Mesothelial cell of epicardium (in vitro differentiated cells): ENCODE measurements at regions not wholly inside any gene's neighbourhood (a gene's known extent, or its start where the extent isn't known, plus 50 kb on each side); places are given as distances from the start of the nearest gene placed in this dataset.

ENCODE experiments used
- DNase-seq, 2 experiments: peaks; one replicate each; pipeline ENCODE4 v3.0.0; 2021; ENCODE audit warnings: low spot score in 2 of 2; ENCODE audit not compliant: unreplicated experiment in 2 of 2
- H3K27ac Mint-ChIP-seq: 2 replicates; pipeline ENCODE4 v1.8.0; 2021; ENCODE audit warnings: mixed read lengths
- H3K27me3 Mint-ChIP-seq: 2 replicates; pipeline ENCODE4 v1.8.0; 2021; ENCODE audit warnings: low read depth, mixed read lengths
- H3K36me3 Mint-ChIP-seq: 2 replicates; pipeline ENCODE4 v1.8.0; 2021; ENCODE audit warnings: mixed read lengths
- H3K4me1 Mint-ChIP-seq: 2 replicates; pipeline ENCODE4 v1.8.0; 2021; ENCODE audit warnings: mixed read lengths
- H3K4me3 Mint-ChIP-seq: 2 replicates; pipeline ENCODE4 v1.8.0; 2021; ENCODE audit warnings: mild to moderate bottlenecking, moderate library complexity, mixed read lengths
- H3K9me3 Mint-ChIP-seq: 2 replicates; pipeline ENCODE4 v1.8.0; 2021; ENCODE audit warnings: mixed read lengths
- TF ChIP-seq, protein P1 (sequence below): fragments of 200-600 bp; sonication (generic); IDR thresholded peaks from one replicate; pipeline ENCODE4 v1.5.0; 2021; ENCODE audit warnings: antibody characterized with exemption; ENCODE audit not compliant: unreplicated experiment

DNA sequence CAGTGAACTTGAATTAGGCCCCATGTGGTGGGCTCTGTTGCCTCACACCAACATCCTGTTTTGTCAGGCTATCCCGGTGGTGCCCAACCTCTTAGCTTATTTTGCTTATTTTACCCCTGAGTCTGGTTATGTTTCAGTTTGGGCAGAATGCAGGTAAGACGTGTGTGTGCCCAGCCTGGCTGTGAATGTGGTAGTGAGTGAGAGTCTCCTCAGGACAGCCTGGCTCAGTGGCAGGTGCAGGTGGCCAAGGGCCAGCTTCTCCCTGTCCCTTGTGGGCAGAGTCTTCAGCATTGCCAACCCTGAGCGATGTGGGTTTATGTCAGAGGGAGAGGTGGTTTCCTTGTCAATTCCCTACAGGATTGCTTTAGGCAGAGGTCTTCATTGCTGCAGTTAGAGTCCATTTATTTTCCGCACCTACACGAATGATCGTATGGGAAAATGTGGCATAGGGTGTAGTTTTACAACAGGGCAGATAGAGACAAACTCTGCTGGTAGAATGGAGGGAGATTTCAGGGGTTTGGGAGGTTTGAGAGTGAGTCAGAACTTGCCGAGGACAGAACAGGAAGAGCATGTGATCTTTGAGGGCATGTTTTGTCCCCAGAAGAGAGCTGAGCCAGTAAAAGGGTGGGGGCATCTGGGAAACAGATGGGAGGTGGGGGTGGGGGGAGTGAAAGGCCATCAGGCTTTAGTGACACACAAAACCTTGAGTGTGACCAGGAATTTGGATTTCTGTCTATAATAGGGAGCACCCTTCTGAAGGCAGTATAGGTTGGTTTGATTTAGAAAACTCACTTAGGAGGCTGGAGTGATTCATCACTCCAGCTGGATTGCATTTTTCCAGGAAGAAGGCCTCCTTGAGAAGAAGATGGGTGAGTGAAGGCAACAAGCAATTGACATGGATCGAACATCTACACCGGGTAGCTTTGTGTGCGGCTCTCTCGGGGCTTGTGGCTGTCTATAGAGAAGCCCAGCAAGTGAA, 156.2 kb upstream of the CELF4 start:
- Mint-ChIP-seq H3K4me3 (no peak overlapping the region), H3K27me3 (peaks cover 23% of the 10 kb centered on the region), H3K27ac (no peak overlapping the region), H3K4me1 (no peaks in the 10 kb centered on the region), H3K36me3 (no peaks in the 10 kb centered on the region), H3K9me3 (no peaks in the 10 kb centered on the region)
- TF ChIP-seq, protein P1, sequence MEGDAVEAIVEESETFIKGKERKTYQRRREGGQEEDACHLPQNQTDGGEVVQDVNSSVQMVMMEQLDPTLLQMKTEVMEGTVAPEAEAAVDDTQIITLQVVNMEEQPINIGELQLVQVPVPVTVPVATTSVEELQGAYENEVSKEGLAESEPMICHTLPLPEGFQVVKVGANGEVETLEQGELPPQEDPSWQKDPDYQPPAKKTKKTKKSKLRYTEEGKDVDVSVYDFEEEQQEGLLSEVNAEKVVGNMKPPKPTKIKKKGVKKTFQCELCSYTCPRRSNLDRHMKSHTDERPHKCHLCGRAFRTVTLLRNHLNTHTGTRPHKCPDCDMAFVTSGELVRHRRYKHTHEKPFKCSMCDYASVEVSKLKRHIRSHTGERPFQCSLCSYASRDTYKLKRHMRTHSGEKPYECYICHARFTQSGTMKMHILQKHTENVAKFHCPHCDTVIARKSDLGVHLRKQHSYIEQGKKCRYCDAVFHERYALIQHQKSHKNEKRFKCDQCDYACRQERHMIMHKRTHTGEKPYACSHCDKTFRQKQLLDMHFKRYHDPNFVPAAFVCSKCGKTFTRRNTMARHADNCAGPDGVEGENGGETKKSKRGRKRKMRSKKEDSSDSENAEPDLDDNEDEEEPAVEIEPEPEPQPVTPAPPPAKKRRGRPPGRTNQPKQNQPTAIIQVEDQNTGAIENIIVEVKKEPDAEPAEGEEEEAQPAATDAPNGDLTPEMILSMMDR, result no peak
- no peak for DNase-seq

DNA sequence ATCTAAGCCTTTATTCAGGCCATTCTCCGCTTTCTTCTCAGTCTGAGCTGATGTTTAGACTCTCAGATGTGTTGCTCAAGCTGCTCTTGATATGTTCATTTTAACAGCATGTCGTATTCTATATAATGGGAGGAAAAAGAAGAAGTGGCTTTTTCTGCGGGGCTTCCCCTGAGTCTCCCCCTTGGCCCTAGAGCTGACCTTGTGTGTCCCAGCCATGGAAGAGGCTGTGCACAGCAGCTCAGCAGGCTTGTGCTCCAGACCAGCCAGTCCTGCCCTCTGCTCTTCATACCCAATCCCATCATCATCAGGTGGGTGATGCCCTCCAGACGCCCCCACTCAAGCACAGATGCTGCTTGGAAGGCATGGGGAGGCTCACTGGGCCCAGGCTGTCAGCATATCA, 155.1 kb upstream of the CELF4 start:
- H3K27me3 Mint-ChIP-seq, result peaks cover 23% of the 10 kb centered on the region
- no peak overlapping the region for H3K27ac Mint-ChIP-seq
- H3K4me1 Mint-ChIP-seq, result no peaks in the 10 kb centered on the region
- no peak for DNase-seq
- TF ChIP-seq, protein P1, result no peak
- H3K36me3 Mint-ChIP-seq, result no peaks in the 10 kb centered on the region
- H3K4me3 Mint-ChIP-seq, result no peak overlapping the region
- no peaks in the 10 kb centered on the region for H3K9me3 Mint-ChIP-seq

DNA sequence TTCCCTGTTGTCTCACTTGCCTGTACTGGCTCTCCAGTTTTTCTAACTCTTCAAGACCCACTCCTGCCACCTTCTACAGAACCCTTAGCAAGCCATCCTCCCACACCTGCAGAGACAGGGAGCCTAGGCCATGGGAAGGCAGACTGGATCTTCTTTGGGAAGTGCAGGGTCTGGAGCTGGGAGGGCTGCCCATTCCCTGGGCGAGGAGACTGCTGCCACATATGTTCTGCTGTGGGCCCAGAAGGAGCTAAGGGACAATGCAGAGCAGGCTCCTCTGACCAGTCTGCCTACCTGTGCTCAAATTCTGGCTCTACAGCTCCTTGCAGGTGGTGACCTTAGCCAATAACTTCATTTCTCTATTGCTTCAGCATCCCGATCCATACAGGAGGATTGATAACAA, 152.1 kb upstream of the CELF4 start:
- Mint-ChIP-seq H3K27ac (no peak overlapping the region), H3K4me1 (no peaks in the 10 kb centered on the region), H3K36me3 (no peaks in the 10 kb centered on the region), H3K9me3 (no peaks in the 10 kb centered on the region), H3K4me3 (no peak overlapping the region), H3K27me3 (peaks cover 12% of the 10 kb centered on the region)
- TF ChIP-seq, protein P1, result no peak
- DNase-seq, result no peak

DNA sequence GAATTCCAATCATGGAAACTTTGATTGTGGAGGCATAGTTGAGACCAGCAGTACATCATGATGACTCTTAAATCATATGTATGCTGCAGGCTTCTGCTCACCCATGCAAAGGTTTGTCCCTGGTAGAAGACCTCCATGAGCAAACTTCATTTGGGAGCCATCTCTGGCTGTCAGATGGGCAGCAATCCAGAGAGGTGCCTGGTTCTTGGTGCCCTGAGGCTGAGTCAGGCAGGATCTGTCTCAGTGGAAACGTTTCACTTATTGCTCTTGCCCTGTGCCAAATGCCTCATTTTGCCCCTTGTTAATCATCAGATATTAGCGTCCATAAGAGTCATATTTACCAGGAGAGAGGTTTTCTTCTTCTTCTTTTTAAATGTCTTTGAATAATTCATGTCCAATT, 151.5 kb upstream of the CELF4 start:
- Mint-ChIP-seq H3K36me3 (no peaks in the 10 kb centered on the region), H3K27me3 (peaks cover 12% of the 10 kb centered on the region), H3K4me3 (no peak overlapping the region), H3K4me1 (no peaks in the 10 kb centered on the region), H3K9me3 (no peaks in the 10 kb centered on the region), H3K27ac (no peak overlapping the region)
- TF ChIP-seq, protein P1, result no peak
- DNase-seq, result no peak

DNA sequence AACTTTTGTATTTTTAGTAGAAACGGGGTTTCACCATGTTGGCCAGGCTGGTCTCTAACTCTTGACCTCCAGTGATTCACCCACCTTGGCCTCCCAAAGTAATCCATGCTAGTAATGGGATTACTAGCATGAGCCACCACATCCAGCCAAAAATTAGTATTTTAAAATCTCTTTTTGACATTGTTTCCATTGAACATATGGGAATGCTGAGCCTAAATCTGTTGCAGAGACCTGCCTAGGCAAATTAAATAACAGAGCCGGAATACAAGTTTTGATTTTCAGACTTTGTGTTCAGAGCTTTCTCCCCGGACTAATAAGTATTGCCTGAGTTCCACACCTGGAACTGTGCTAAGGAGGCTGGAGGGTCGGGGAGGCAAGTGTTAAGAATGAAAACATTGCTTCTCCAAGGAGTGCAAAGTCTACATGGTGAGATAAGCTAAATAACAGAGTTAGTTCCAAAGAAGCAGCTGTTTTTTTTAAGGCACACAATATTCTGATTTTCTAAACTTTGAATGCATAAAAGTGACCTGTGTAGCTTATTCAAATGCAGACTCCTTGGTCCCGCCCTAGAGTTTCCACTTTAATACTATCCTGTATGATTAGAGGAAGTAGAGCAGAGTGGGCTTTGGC, 150.6 kb upstream of the CELF4 start:
- Mint-ChIP-seq H3K4me3 (no peak overlapping the region), H3K4me1 (no peaks in the 10 kb centered on the region), H3K27ac (no peak overlapping the region), H3K27me3 (peaks cover 5% of the 10 kb centered on the region), H3K36me3 (no peaks in the 10 kb centered on the region), H3K9me3 (no peaks in the 10 kb centered on the region)
- no peak for DNase-seq
- TF ChIP-seq, protein P1, result no peak
